Endothelial cell of umbilical vein (primary cell): ENCODE measurements at regions not wholly inside any gene's neighbourhood (a gene's known extent, or its start where the extent isn't known, plus 50 kb on each side); places are given as distances from the start of the nearest gene placed in this dataset.

Source experiments
- BruUV-seq: library from RNA; stranded (reverse); fragments of 400-500 nt; replicated peaks from 2 replicates; lab custom pipeline; 2021; lab: Mats Ljungman, UMichigan
- CTCF ChIA-PET: fragments of 300-600, 350-600 bp; sonication (Branson Sonifier 250); formaldehyde crosslinking; loops from one replicate; lab custom pipeline; 2021; ENCODE audit warnings: antibody characterized with exemption, inconsistent platforms; lab: Charles Lee
- POLR2A ChIA-PET: fragments of 300-600, 350-600 bp; sonication (Branson Sonifier 250); formaldehyde crosslinking; loops from one replicate; lab custom pipeline; 2021; ENCODE audit warnings: antibody characterized with exemption, inconsistent platforms; lab: Charles Lee
- DNase-seq: peaks from one replicate; pipeline ENCODE4 v3.0.0-alpha.2; 2011; ENCODE audit warnings: low read depth, low spot score
- FAIRE-seq: peaks from 2 replicates; lab custom pipeline; 2011; peaks lifted over from hg19 to GRCh38; lab: Jason Lieb, UNC
- H2AFZ ChIP-seq: 2 replicates; pipeline ENCODE4 v1.6.0; 2012; ENCODE audit warnings: low read depth, low read length, control low read depth, inconsistent platforms
- H3K27ac ChIP-seq: 2 replicates; pipeline ENCODE4 v1.5.1; 2011; ENCODE audit warnings: low read depth, mild to moderate bottlenecking, control low read depth, low read length, moderate library complexity; ENCODE audit not compliant: insufficient read depth
- H3K27me3 ChIP-seq, 2 experiments: 2 replicates each; pipeline versions ENCODE4 v1.6.0 to v1.6.1; 2011; ENCODE audit warnings: low read length in 2 of 2, mixed read lengths in 1 of 2; ENCODE audit not compliant: control insufficient read depth in 2 of 2, insufficient read depth in 2 of 2
- H3K36me3 ChIP-seq, 2 experiments: 2 replicates in 1 of 2; 3 replicates in 1 of 2; pipeline ENCODE4 v1.5.1; 2011; ENCODE audit warnings: low read length in 2 of 2, mild to moderate bottlenecking in 1 of 2, moderate library complexity in 1 of 2; ENCODE audit not compliant: control insufficient read depth in 2 of 2, insufficient read depth in 2 of 2; ENCODE audit errors: extremely low read depth in 1 of 2
- H3K4me1 ChIP-seq: 3 replicates; pipeline ENCODE4 v1.5.1; 2011; ENCODE audit warnings: mild to moderate bottlenecking, low read length; ENCODE audit not compliant: control insufficient read depth, insufficient read depth; ENCODE audit errors: extremely low read depth
- H3K4me2 ChIP-seq: 2 replicates; pipeline ENCODE4 v1.6.1; 2011; ENCODE audit warnings: low read length, control low read depth, mixed read lengths; ENCODE audit not compliant: insufficient read depth
- H3K4me3 ChIP-seq, 3 experiments: fragments of 200-600 bp in 1 of 3; sonication (generic), shearing (Covaris generic) in 1 of 3; replicated peaks in 1 of 3; 2 replicates each; pipeline ENCODE4 v1.5.1; 2011 to 2016; ENCODE audit warnings: control low read depth in 3 of 3, low read length in 3 of 3, mild to moderate bottlenecking in 2 of 3, inconsistent platforms in 1 of 3, low read depth in 1 of 3, moderate library complexity in 1 of 3; ENCODE audit not compliant: insufficient read depth in 1 of 3
- H3K79me2 ChIP-seq: 2 replicates; pipeline ENCODE4 v1.6.0; 2012; ENCODE audit warnings: low read length, inconsistent platforms; ENCODE audit not compliant: control insufficient read depth, insufficient read depth
- H3K9ac ChIP-seq: replicated peaks from 2 replicates; pipeline ENCODE3; 2011; ENCODE audit warnings: low read length, control low read depth; ENCODE audit not compliant: insufficient read depth; ENCODE audit errors: extremely low read depth
- H3K9me1 ChIP-seq: replicated peaks from 3 replicates; pipeline ENCODE4 v1.6.0; 2011; ENCODE audit warnings: mild to moderate bottlenecking, low read length; ENCODE audit not compliant: control insufficient read depth, insufficient read depth; ENCODE audit errors: extremely low read depth
- H3K9me3 ChIP-seq: replicated peaks from 2 replicates; pipeline ENCODE4 v1.5.1; 2012; ENCODE audit warnings: low read length, inconsistent platforms; ENCODE audit not compliant: control insufficient read depth, insufficient read depth
- H4K20me1 ChIP-seq: replicated peaks from 2 replicates; pipeline ENCODE3; 2011; ENCODE audit warnings: mild to moderate bottlenecking, low read length; ENCODE audit not compliant: control insufficient read depth, insufficient read depth; ENCODE audit errors: extremely low read depth
- EZH2 ChIP-seq: IDR thresholded peaks from 2 replicates; pipeline ENCODE4 v1.6.1; 2012; ENCODE audit warnings: borderline replicate concordance, low read depth, mild to moderate bottlenecking, moderate library complexity, low read length, inconsistent platforms; ENCODE audit not compliant: severe bottlenecking
- FOS ChIP-seq: IDR thresholded peaks from 2 replicates; pipeline ENCODE4 v1.6.1; 2011; ENCODE audit warnings: mild to moderate bottlenecking, low read length, moderate library complexity, borderline replicate concordance; ENCODE audit not compliant: insufficient read depth
- GATA2 ChIP-seq: IDR thresholded peaks from 2 replicates; pipeline ENCODE4 v1.7.0; 2011; ENCODE audit warnings: low read depth, mild to moderate bottlenecking, moderate library complexity, mixed read lengths, low read length; ENCODE audit not compliant: insufficient read length, insufficient read depth
- JUN ChIP-seq: IDR thresholded peaks from 2 replicates; pipeline ENCODE4 v1.6.1; 2011; ENCODE audit warnings: borderline replicate concordance, low read depth; ENCODE audit not compliant: insufficient read length, insufficient read depth
- MAX ChIP-seq: IDR thresholded peaks from 2 replicates; pipeline ENCODE4 v1.6.1; 2011; ENCODE audit not compliant: insufficient read depth, insufficient read length
- MYC ChIP-seq: IDR thresholded peaks from one replicate; pipeline ENCODE4 v1.6.1; 2011; ENCODE audit warnings: mild to moderate bottlenecking, low read depth, low read length
- POLR2A ChIP-seq: IDR thresholded peaks from 2 replicates; pipeline ENCODE4 v1.6.1; 2012; ENCODE audit warnings: low read depth, mild to moderate bottlenecking, control low read depth, low read length
- POLR2AphosphoS5 ChIP-seq: IDR thresholded peaks from 2 replicates; pipeline ENCODE4 v1.6.1; 2012; ENCODE audit warnings: low read depth, mild to moderate bottlenecking, control low read depth, low read length, moderate library complexity; ENCODE audit not compliant: insufficient read depth
- dilution Hi-C: fragments of 300-500 bp; cut with MboI; formaldehyde crosslinking; loops from one replicate; pipeline ENCODE4 v1.15.0; 2019; ENCODE audit warnings: low sequenced_read_pairs; ENCODE audit not compliant: extremely low pct_ligation_motif_present
- intact Hi-C: fragments of 100-400 bp; cut with micrococcal nuclease; formaldehyde crosslinking; loops from one replicate; pipeline ENCODE4 v1.10.0; 2022
- TF ChIP-seq, protein P1 (sequence below), 2 donors: IDR thresholded peaks; 1 replicate in 1 of 2; 2 replicates in 1 of 2; pipeline ENCODE4 v1.5.1; 2011; ENCODE audit warnings: low read length in 2 of 2, mild to moderate bottlenecking in 2 of 2, moderate library complexity in 2 of 2, control low read depth in 1 of 2, inconsistent platforms in 1 of 2, low read depth in 1 of 2; ENCODE audit not compliant: insufficient read depth in 1 of 2; ENCODE audit errors: extremely low read depth in 1 of 2

DNA sequence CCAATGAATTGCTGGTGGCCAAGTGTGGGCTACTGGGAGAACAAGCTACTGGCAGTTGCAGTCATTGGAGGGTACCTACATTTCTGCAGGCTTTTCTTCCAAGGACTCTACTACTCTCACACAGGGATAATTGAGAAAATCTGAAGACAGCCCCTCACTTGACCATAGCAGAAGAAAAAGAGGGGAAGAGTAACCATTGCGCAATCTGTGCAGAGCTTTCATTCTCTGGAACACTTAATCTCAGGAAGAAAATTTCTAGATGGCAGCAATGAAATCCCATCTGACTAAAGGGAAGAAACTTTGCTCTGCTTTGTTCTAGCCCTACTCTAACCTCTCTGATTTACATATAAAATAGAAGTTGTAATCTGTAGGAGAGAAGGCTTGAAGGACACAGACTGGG lies 1239.6 kb upstream of the SORCS1 start:
- no peak for FAIRE-seq
- CTCF ChIA-PET, result no interaction called here

DNA sequence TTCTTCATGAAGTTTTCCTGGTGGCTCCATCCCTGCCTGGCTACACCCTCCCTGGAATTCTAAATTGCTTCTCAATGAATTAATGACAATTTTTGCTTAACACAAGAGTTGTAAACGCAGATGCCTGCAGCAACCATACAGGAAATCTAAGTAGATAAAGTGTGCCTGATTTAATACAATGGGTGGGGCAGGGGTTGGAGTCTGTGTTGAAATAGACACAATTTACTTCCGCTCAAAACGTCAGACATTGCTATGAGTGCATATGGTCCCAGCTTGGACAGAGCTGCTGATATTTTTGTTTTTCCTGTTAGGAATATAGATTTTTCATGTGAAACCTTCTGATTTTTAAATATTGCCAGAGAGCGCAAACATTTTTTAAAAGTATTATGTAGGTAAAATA lies 1235.0 kb upstream of the SORCS1 start:
- no peak for TF ChIP-seq MYC
- TF ChIP-seq JUN, result no peak
- no peak for TF ChIP-seq EZH2
- no peak for TF ChIP-seq POLR2A
- TF ChIP-seq POLR2AphosphoS5, result no peak
- no peak for TF ChIP-seq GATA2
- TF ChIP-seq MAX, result no peak
- no peak for TF ChIP-seq FOS
- TF ChIP-seq, protein P1, sequence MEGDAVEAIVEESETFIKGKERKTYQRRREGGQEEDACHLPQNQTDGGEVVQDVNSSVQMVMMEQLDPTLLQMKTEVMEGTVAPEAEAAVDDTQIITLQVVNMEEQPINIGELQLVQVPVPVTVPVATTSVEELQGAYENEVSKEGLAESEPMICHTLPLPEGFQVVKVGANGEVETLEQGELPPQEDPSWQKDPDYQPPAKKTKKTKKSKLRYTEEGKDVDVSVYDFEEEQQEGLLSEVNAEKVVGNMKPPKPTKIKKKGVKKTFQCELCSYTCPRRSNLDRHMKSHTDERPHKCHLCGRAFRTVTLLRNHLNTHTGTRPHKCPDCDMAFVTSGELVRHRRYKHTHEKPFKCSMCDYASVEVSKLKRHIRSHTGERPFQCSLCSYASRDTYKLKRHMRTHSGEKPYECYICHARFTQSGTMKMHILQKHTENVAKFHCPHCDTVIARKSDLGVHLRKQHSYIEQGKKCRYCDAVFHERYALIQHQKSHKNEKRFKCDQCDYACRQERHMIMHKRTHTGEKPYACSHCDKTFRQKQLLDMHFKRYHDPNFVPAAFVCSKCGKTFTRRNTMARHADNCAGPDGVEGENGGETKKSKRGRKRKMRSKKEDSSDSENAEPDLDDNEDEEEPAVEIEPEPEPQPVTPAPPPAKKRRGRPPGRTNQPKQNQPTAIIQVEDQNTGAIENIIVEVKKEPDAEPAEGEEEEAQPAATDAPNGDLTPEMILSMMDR (IDR thresholded peaks at IDR 0.05; ENCODE audit: extremely low read depth in 1 of 2, insufficient read depth in 1 of 2, low read depth in 1 of 2, low read length in 2 of 2), result no peak
- Histone ChIP-seq H3K9me1 (no peaks in the 10 kb centered on the region), H3K79me2 (no peaks in the 10 kb centered on the region), H3K9ac (no peak overlapping the region), H3K27me3 (no peaks in the 10 kb centered on the region), H3K4me1 (no peaks in the 10 kb centered on the region), H3K4me3 (no peak overlapping the region), H3K36me3 (no peaks in the 10 kb centered on the region), H3K27ac (no peak overlapping the region), H3K4me2 (no peak overlapping the region), H2AFZ (no peak overlapping the region), H3K9me3 (peaks cover 3% of the 10 kb centered on the region), H4K20me1 (no peaks in the 10 kb centered on the region)
- dilution Hi-C loops, result no loop called here
- intact Hi-C loops, result no loop called here
- DNase-seq (no peak), FAIRE-seq (no peak)
- POLR2A ChIA-PET, result no interaction called here
- CTCF ChIA-PET, result no interaction called here
- no TSS peak for BruUV-seq

More for the DNA sequence above, 1239.6 kb upstream of the SORCS1 start:
- Histone ChIP-seq H3K9me1 (no peaks in the 10 kb centered on the region), H2AFZ (no peak overlapping the region), H3K79me2 (no peaks in the 10 kb centered on the region), H3K27me3 (no peaks in the 10 kb centered on the region), H3K36me3 (no peaks in the 10 kb centered on the region), H3K4me2 (no peak overlapping the region), H4K20me1 (no peaks in the 10 kb centered on the region), H3K4me1 (no peaks in the 10 kb centered on the region), H3K9ac (no peak overlapping the region), H3K4me3 (no peak overlapping the region), H3K9me3 (no peaks in the 10 kb centered on the region), H3K27ac (no peak overlapping the region)
- intact Hi-C loops (no loop called here), dilution Hi-C loops (no loop called here)
- POLR2A ChIA-PET, result no interaction called here
- no peak for DNase-seq
- no TSS peak for BruUV-seq
- TF ChIP-seq EZH2, result no peak
- no peak for TF ChIP-seq MYC
- no peak for TF ChIP-seq POLR2AphosphoS5
- TF ChIP-seq POLR2A, result no peak
- TF ChIP-seq MAX, result no peak
- TF ChIP-seq GATA2, result no peak
- no peak for TF ChIP-seq FOS
- no peak for TF ChIP-seq JUN
